ENCODE measurements at regions not wholly inside any gene's neighbourhood (a gene's known extent, or its start where the extent isn't known, plus 50 kb on each side); places are given as distances from the start of the nearest gene placed in this dataset.

GRCh38 chr2:150759531-150759930, 272.1 kb upstream of the RND3 start:
- DNase-seq: no peak

- no peak for DNase-seq
These were observed 271.6 kb upstream of the RND3 start for GRCh38 chr2:150759106-150759505.

GRCh38 chr2:150752229-150752628, 264.8 kb upstream of the RND3 start:
- DNase-seq: no peak

- no peak for DNase-seq
These were observed 263.3 kb upstream of the RND3 start for GRCh38 chr2:150750720-150751119.

GRCh38 chr2:150742094-150742493, 254.6 kb upstream of the RND3 start:
- no peak for DNase-seq

GRCh38 chr2:150735894-150736498, 248.5 kb upstream of the RND3 start:
- DNase-seq: no peak

GRCh38 chr2:150733051-150733618, 245.7 kb upstream of the RND3 start:
- no peak for DNase-seq

GRCh38 chr2:150732491-150732890, 245.0 kb upstream of the RND3 start:
- DNase-seq: no peak

- no peak for DNase-seq
These were observed 244.6 kb upstream of the RND3 start for GRCh38 chr2:150732064-150732463.

- no peak for DNase-seq
These were observed 242.1 kb upstream of the RND3 start for GRCh38 chr2:150729495-150729955.

- no peak for DNase-seq
These were observed 230.8 kb upstream of the RND3 start for GRCh38 chr2:150718280-150718679.

- no peak for DNase-seq
These were observed 228.7 kb upstream of the RND3 start for GRCh38 chr2:150716186-150716585.

GRCh38 chr2:150715501-150715900, 228.0 kb upstream of the RND3 start:
- no peak for DNase-seq

- DNase-seq: no peak
These were observed 223.4 kb upstream of the RND3 start for GRCh38 chr2:150710916-150711315.

GRCh38 chr2:150710041-150710440, 222.6 kb upstream of the RND3 start:
- no peak for DNase-seq

- no peak for DNase-seq
These were observed 219.1 kb upstream of the RND3 start for GRCh38 chr2:150706561-150706960.

- DNase-seq: no peak
These were observed 218.3 kb upstream of the RND3 start for GRCh38 chr2:150705767-150706166.

GRCh38 chr2:150705357-150705756, 217.9 kb upstream of the RND3 start:
- no peak for DNase-seq

GRCh38 chr2:150702791-150703190, 215.3 kb upstream of the RND3 start:
- DNase-seq: no peak

- DNase-seq: no peak
These were observed 213.5 kb upstream of the RND3 start for GRCh38 chr2:150700666-150701580.

- no peak for DNase-seq
These were observed 211.8 kb upstream of the RND3 start for GRCh38 chr2:150699218-150699617.

- DNase-seq: no peak
These were observed 210.7 kb upstream of the RND3 start for GRCh38 chr2:150698016-150698661.

GRCh38 chr2:150697596-150697995, 210.1 kb upstream of the RND3 start:
- no peak for DNase-seq

Data from right hindlimb (tissue), 1 donor.